H1 (cell line): ENCODE measurements at regions not wholly inside any gene's neighbourhood (a gene's known extent, or its start where the extent isn't known, plus 50 kb on each side); places are given as distances from the start of the nearest gene placed in this dataset.

Experiments used
- CTCF ChIA-PET: fragments of 300-600 bp; sonication (Branson Sonifier 250); formaldehyde crosslinking; loops from one replicate; lab custom pipeline; 2021; ENCODE audit not compliant: partially characterized antibody; lab: Charles Lee
- POLR2A ChIA-PET: fragments of 300-600 bp; sonication (Branson Sonifier 250); formaldehyde crosslinking; loops from one replicate; lab custom pipeline; 2021; ENCODE audit warnings: inconsistent platforms; ENCODE audit not compliant: partially characterized antibody; lab: Charles Lee
- DNase-seq, 2 experiments: peaks; one replicate each; pipeline versions ENCODE4 v3.0.0 to v3.0.0-alpha.2; 2010 to 2022; ENCODE audit warnings: low spot score in 2 of 2, low read depth in 1 of 2, mixed read lengths in 1 of 2
- FAIRE-seq: peaks from 2 replicates; lab custom pipeline; 2011; peaks lifted over from hg19 to GRCh38; lab: Jason Lieb, UNC
- H2AFZ ChIP-seq: 2 replicates; pipeline ENCODE4 v1.8.1; 2012; ENCODE audit warnings: low read length, inconsistent platforms
- H2AK5ac ChIP-seq: 2 replicates; pipeline ENCODE4 v1.6.1; 2013; ENCODE audit warnings: low read depth, low read length
- H2BK120ac ChIP-seq: replicated peaks from 2 replicates; pipeline ENCODE3; 2013; ENCODE audit warnings: low read depth, low read length, inconsistent platforms
- H2BK12ac ChIP-seq: 2 replicates; pipeline ENCODE4 v1.6.1; 2013; ENCODE audit warnings: low read depth, low read length
- H2BK15ac ChIP-seq: 2 replicates; pipeline ENCODE4 v1.6.1; 2013; ENCODE audit warnings: low read length
- H2BK20ac ChIP-seq: 2 replicates; pipeline ENCODE4 v1.6.1; 2013; ENCODE audit warnings: low read length
- H2BK5ac ChIP-seq: 2 replicates; pipeline ENCODE4 v1.6.1; 2013; ENCODE audit warnings: low read depth, low read length
- H3K14ac ChIP-seq: 2 replicates; pipeline ENCODE4 v1.6.1; 2013; ENCODE audit warnings: inconsistent platforms; ENCODE audit not compliant: insufficient read length
- H3K18ac ChIP-seq: 2 replicates; pipeline ENCODE4 v1.6.1; 2013; ENCODE audit warnings: low read length; ENCODE audit errors: extremely low read depth
- H3K23ac ChIP-seq: 2 replicates; pipeline ENCODE4 v1.6.1; 2013; ENCODE audit warnings: inconsistent platforms; ENCODE audit not compliant: insufficient read length
- H3K23me2 ChIP-seq: 2 replicates; pipeline ENCODE4 v1.6.1; 2013; ENCODE audit warnings: low read depth, low read length
- H3K27ac ChIP-seq: 2 replicates; pipeline ENCODE4 v1.6.1; 2011; ENCODE audit warnings: low read depth, low read length, inconsistent platforms
- H3K27me3 ChIP-seq, 4 experiments: replicated peaks in 1 of 4; 1 replicate in 1 of 4; 2 replicates in 3 of 4; pipeline versions ENCODE4 v1.6.1 to v1.8.1; 2011 to 2013; ENCODE audit warnings: low read length in 3 of 4, mild to moderate bottlenecking in 3 of 4, inconsistent platforms in 2 of 4, mixed read lengths in 2 of 4, moderate library complexity in 1 of 4; ENCODE audit not compliant: control insufficient read depth in 3 of 4, insufficient read depth in 3 of 4; ENCODE audit errors: extremely low read depth in 1 of 4
- H3K36me3 ChIP-seq, 4 experiments: 2 replicates each; pipeline versions ENCODE4 v1.6.1 to v1.8.1; 2011 to 2013; ENCODE audit warnings: mild to moderate bottlenecking in 4 of 4, low read length in 3 of 4, moderate library complexity in 2 of 4, control low read depth in 1 of 4, inconsistent platforms in 1 of 4; ENCODE audit not compliant: insufficient read depth in 4 of 4, control insufficient read depth in 2 of 4
- H3K4ac ChIP-seq: replicated peaks from 2 replicates; pipeline ENCODE3; 2013; ENCODE audit warnings: low read length, low read depth, mixed read lengths, inconsistent platforms; ENCODE audit not compliant: insufficient read length
- H3K4me1 ChIP-seq, 4 experiments: replicated peaks in 1 of 4; 1 replicate in 1 of 4; 2 replicates in 3 of 4; pipeline versions ENCODE4 v1.6.1 to v1.8.1; 2011 to 2013; ENCODE audit warnings: low read length in 3 of 4, inconsistent platforms in 2 of 4, mixed read lengths in 1 of 4; ENCODE audit not compliant: insufficient read depth in 4 of 4, control insufficient read depth in 3 of 4
- H3K4me2 ChIP-seq, 2 experiments: 2 replicates each; pipeline versions ENCODE4 v1.6.1 to v1.8.1; 2011 to 2013; ENCODE audit warnings: low read depth in 2 of 2, low read length in 2 of 2, control low read depth in 1 of 2, inconsistent platforms in 1 of 2, mild to moderate bottlenecking in 1 of 2; ENCODE audit not compliant: insufficient read depth in 1 of 2
- H3K4me3 ChIP-seq, 4 experiments: fragments of 200-600, 300-600 bp in 1 of 4; sonication (generic), shearing (Covaris generic), sonication (Bioruptor Twin) in 1 of 4; 2 replicates each; pipeline versions ENCODE4 v1.5.1 to v1.8.1; 2011 to 2016; ENCODE audit warnings: low read length in 4 of 4, low read depth in 3 of 4, control low read depth in 2 of 4, inconsistent platforms in 2 of 4, mild to moderate bottlenecking in 2 of 4, mixed read lengths in 1 of 4, moderate library complexity in 1 of 4; ENCODE audit not compliant: insufficient read depth in 2 of 4; ENCODE audit errors: extremely low read depth in 1 of 4
- H3K56ac ChIP-seq: replicated peaks from 2 replicates; pipeline ENCODE3; 2013; ENCODE audit warnings: low read depth, mild to moderate bottlenecking, mixed read lengths, low read length, inconsistent platforms; ENCODE audit not compliant: insufficient read length
- H3K79me1 ChIP-seq: 2 replicates; pipeline ENCODE4 v1.6.1; 2013; ENCODE audit warnings: low read depth, low read length, control low read depth
- H3K79me2 ChIP-seq, 2 experiments: 2 replicates each; pipeline versions ENCODE4 v1.6.1 to v1.8.1; 2012 to 2013; ENCODE audit warnings: low read length in 2 of 2, mild to moderate bottlenecking in 2 of 2, inconsistent platforms in 1 of 2; ENCODE audit not compliant: insufficient read depth in 2 of 2, control insufficient read depth in 1 of 2
- H3K9ac ChIP-seq, 4 experiments: replicated peaks in 1 of 4; 1 replicate in 1 of 4; 2 replicates in 3 of 4; pipeline versions ENCODE4 v1.6.1 to v1.8.1; 2011 to 2013; ENCODE audit warnings: low read depth in 3 of 4, low read length in 3 of 4, control low read depth in 2 of 4, mild to moderate bottlenecking in 2 of 4, moderate library complexity in 2 of 4, inconsistent platforms in 1 of 4; ENCODE audit errors: extremely low read depth in 1 of 4
- H3K9me3 ChIP-seq, 2 experiments: 2 replicates each; pipeline versions ENCODE4 v1.6.1 to v1.8.1; 2012 to 2013; ENCODE audit warnings: mild to moderate bottlenecking in 2 of 2, moderate library complexity in 2 of 2, control low read depth in 1 of 2, inconsistent platforms in 1 of 2, low read depth in 1 of 2, low read length in 1 of 2, mixed read lengths in 1 of 2; ENCODE audit not compliant: insufficient read depth in 2 of 2
- H4K20me1 ChIP-seq, 2 experiments: replicated peaks in 1 of 2; 2 replicates each; pipeline versions ENCODE3 to v1.8.1; 2011 to 2013; ENCODE audit warnings: inconsistent platforms in 2 of 2, low read length in 2 of 2, mild to moderate bottlenecking in 1 of 2; ENCODE audit not compliant: insufficient read depth in 2 of 2, control insufficient read depth in 1 of 2
- H4K5ac ChIP-seq: 2 replicates; pipeline ENCODE4 v1.6.1; 2013; ENCODE audit warnings: low read length, low read depth, mixed read lengths, inconsistent platforms; ENCODE audit not compliant: insufficient read length
- H4K8ac ChIP-seq: 2 replicates; pipeline ENCODE4 v1.8.0; 2013; ENCODE audit warnings: mild to moderate bottlenecking, moderate library complexity, low read length, inconsistent platforms; ENCODE audit not compliant: insufficient read depth; ENCODE audit errors: extremely low read depth
- H4K91ac ChIP-seq: replicated peaks from 2 replicates; pipeline ENCODE3; 2013; ENCODE audit warnings: low read length, mixed read lengths, inconsistent platforms; ENCODE audit not compliant: insufficient read length
- CEBPB ChIP-seq: IDR thresholded peaks from 2 replicates; pipeline ENCODE4 v1.6.1; 2012; ENCODE audit warnings: low read depth, low read length
- CREB1 ChIP-seq: IDR thresholded peaks from 2 replicates; pipeline ENCODE4 v1.6.1; 2012; ENCODE audit warnings: inconsistent platforms
- CTBP2 ChIP-seq: IDR thresholded peaks from 2 replicates; pipeline ENCODE4 v1.7.0; 2011; ENCODE audit warnings: borderline replicate concordance, mild to moderate bottlenecking, moderate library complexity, mixed read lengths, low read length; ENCODE audit not compliant: insufficient read depth, insufficient read length
- EGR1 ChIP-seq: IDR thresholded peaks from 2 replicates; pipeline ENCODE4 v1.6.1; 2011; ENCODE audit warnings: low read depth, low read length, borderline replicate concordance
- FOSL1 ChIP-seq: IDR thresholded peaks from 2 replicates; pipeline ENCODE4 v1.6.1; 2011; ENCODE audit warnings: mild to moderate bottlenecking, low read depth, low read length, moderate library complexity; ENCODE audit not compliant: insufficient read depth
- GABPA ChIP-seq: IDR thresholded peaks from 2 replicates; pipeline ENCODE4 v1.6.1; 2011; ENCODE audit warnings: mild to moderate bottlenecking, low read length, moderate library complexity, borderline replicate concordance; ENCODE audit not compliant: insufficient read depth
- KDM1A ChIP-seq: fragments of 200-600, 300-600 bp; sonication (generic); IDR thresholded peaks from 2 replicates; pipeline ENCODE4 v1.7.1; 2016; ENCODE audit warnings: mild to moderate bottlenecking, low read length, borderline replicate concordance
- MAFK ChIP-seq: IDR thresholded peaks from 2 replicates; pipeline ENCODE4 v1.6.1; 2012; ENCODE audit warnings: low read depth, mild to moderate bottlenecking, improper control_type of control experiment, low read length
- POLR2A ChIP-seq, 2 experiments: IDR thresholded peaks; 1 replicate in 1 of 2; 2 replicates in 1 of 2; pipeline ENCODE4 v1.6.1; 2011; ENCODE audit warnings: low read depth in 2 of 2, low read length in 2 of 2, mild to moderate bottlenecking in 2 of 2; ENCODE audit errors: control extremely low read depth in 1 of 2
- POLR2AphosphoS5 ChIP-seq: IDR thresholded peaks from 2 replicates; pipeline ENCODE4 v1.6.1; 2011; ENCODE audit warnings: low read depth, low read length
- POU5F1 ChIP-seq: IDR thresholded peaks from 2 replicates; pipeline ENCODE4 v1.6.1; 2011; ENCODE audit warnings: low read depth, mild to moderate bottlenecking, low read length, moderate library complexity
- SAP30 ChIP-seq: fragments of 300-600 bp; sonication (generic); IDR thresholded peaks from 2 replicates; pipeline ENCODE4 v1.7.1; 2012; ENCODE audit warnings: low read length, moderate library complexity, mild to moderate bottlenecking, inconsistent platforms; ENCODE audit not compliant: insufficient read depth, insufficient replicate concordance
- TEAD4 ChIP-seq: IDR thresholded peaks from 2 replicates; pipeline ENCODE4 v1.6.1; 2012; ENCODE audit warnings: low read depth, low read length, inconsistent platforms, mixed read lengths
- WGBS, 2 experiments: shearing (Covaris generic) in 1 of 2; methylation state at CpG; one replicate each; pipeline versions ENCODE4 v1.1.6 to v1.1.7; 2013 to 2015; ENCODE audit warnings: low lambda C conversion rate in 2 of 2, mixed read lengths in 2 of 2, inconsistent platforms in 1 of 2, low coverage in 1 of 2, missing lambda C conversion rate in 1 of 2; ENCODE audit not compliant: insufficient replicate concordance in 2 of 2, insufficient coverage in 1 of 2, insufficient read length in 1 of 2; ENCODE audit errors: extremely low coverage in 1 of 2, missing lambda C conversion rate in 1 of 2; 5-methylcytosine and 5-hydroxymethylcytosine counted together
- TF ChIP-seq, protein P1 (sequence below): IDR thresholded peaks from 2 replicates; pipeline ENCODE4 v1.6.1; 2012; ENCODE audit warnings: inconsistent platforms
- TF ChIP-seq, protein P2 (sequence below): IDR thresholded peaks from 2 replicates; pipeline ENCODE4 v1.6.1; 2011; ENCODE audit warnings: low read length, improper control_type of control experiment

DNA sequence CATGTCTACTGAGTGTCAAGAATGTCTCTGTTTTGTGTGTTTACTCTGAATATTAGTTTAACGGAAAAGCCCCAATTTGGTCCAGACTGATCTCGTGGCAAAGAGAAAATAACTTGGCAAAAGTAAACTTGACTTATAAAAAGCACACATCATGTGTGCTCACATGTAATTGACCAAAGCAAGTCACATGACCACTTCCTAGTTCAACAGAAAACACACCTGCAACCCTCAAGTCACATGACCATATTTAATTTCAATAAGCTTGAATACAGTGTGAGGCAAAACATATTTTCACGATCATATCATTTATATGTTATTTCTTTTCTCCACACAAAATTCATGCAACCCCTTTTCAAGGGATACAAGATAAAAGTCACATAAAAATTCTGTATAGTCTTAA is 662.4 kb downstream of the SLITRK1 start:
- Histone ChIP-seq H3K9ac (no peak overlapping the region), H2BK12ac (no peak overlapping the region), H2BK120ac (no peak overlapping the region), H3K79me1 (no peaks in the 10 kb centered on the region), H4K20me1 (no peaks in the 10 kb centered on the region), H3K36me3 (no peaks in the 10 kb centered on the region), H4K91ac (no peak overlapping the region), H2BK15ac (no peak overlapping the region), H3K27ac (no peak overlapping the region), H3K9me3 (no peaks in the 10 kb centered on the region), H3K4me2 (no peak overlapping the region), H3K4me3 (no peak overlapping the region), H3K4ac (no peak overlapping the region), H4K8ac (no peak overlapping the region), H2AFZ (no peak overlapping the region), H2AK5ac (no peak overlapping the region), H3K79me2 (no peaks in the 10 kb centered on the region), H3K18ac (no peak overlapping the region), H3K23me2 (no peaks in the 10 kb centered on the region), H4K5ac (no peak overlapping the region), H3K56ac (no peak overlapping the region), H2BK5ac (no peak overlapping the region), H3K23ac (no peak overlapping the region), H3K27me3 (no peaks in the 10 kb centered on the region; a peak in 1 of 7 replicates), H3K14ac (no peak overlapping the region), H2BK20ac (no peak overlapping the region), H3K4me1 (no peaks in the 10 kb centered on the region; a peak in 1 of 7 replicates)
- CTCF ChIA-PET, result no interaction called here
- 94% methylated on average over 3 of the region's 3 CpGs; no CpG with 5 or more reads in 1 of the 2 experiments for WGBS, 2 experiments
- DNase-seq (no peak), FAIRE-seq (no peak)
- POLR2A ChIA-PET, result no interaction called here
- TF ChIP-seq, protein P1, sequence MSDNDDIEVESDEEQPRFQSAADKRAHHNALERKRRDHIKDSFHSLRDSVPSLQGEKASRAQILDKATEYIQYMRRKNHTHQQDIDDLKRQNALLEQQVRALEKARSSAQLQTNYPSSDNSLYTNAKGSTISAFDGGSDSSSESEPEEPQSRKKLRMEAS, result no peak
- TF ChIP-seq MAFK (no peak), POLR2A (IDR thresholded peaks at IDR 0.05; ENCODE audit: control extremely low read depth in 1 of 2, low read depth in 2 of 2, low read length in 2 of 2) (no peak), KDM1A (no peak), CTBP2 (no peak), EGR1 (no peak), CREB1 (no peak), CEBPB (no peak), GABPA (no peak), POU5F1 (no peak), SAP30 (no peak), TEAD4 (no peak), POLR2AphosphoS5 (no peak), FOSL1 (no peak)
- TF ChIP-seq, protein P2, sequence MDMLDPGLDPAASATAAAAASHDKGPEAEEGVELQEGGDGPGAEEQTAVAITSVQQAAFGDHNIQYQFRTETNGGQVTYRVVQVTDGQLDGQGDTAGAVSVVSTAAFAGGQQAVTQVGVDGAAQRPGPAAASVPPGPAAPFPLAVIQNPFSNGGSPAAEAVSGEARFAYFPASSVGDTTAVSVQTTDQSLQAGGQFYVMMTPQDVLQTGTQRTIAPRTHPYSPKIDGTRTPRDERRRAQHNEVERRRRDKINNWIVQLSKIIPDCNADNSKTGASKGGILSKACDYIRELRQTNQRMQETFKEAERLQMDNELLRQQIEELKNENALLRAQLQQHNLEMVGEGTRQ, result no peak
